Caco-2 (cell line): ENCODE measurements at regions not wholly inside any gene's neighbourhood (a gene's known extent, or its start where the extent isn't known, plus 50 kb on each side); places are given as distances from the start of the nearest gene placed in this dataset.

Experiments used
- BruUV-seq: library from RNA; stranded (reverse); fragments of 400-500 nt; replicated peaks from 2 replicates; lab custom pipeline; 2021; lab: Mats Ljungman, UMichigan
- CTCF ChIA-PET: fragments of 300-600 bp; sonication (Branson Sonifier 250); formaldehyde crosslinking; loops from one replicate; lab custom pipeline; 2022; ENCODE audit warnings: antibody characterized with exemption; lab: Charles Lee
- POLR2A ChIA-PET: fragments of 300-600 bp; sonication (Branson Sonifier 250); formaldehyde crosslinking; loops from one replicate; lab custom pipeline; 2022; ENCODE audit warnings: antibody characterized with exemption; lab: Charles Lee
- DNase-seq, 2 experiments: peaks; one replicate each; pipeline versions ENCODE4 v3.0.0 to v3.0.0-alpha.2; 2020 to 2022
- H3K27me3 ChIP-seq: replicated peaks from 2 replicates; pipeline ENCODE4 v1.6.0; 2011; ENCODE audit warnings: low read length; ENCODE audit not compliant: control insufficient read depth, insufficient read depth
- H3K36me3 ChIP-seq: 2 replicates; pipeline ENCODE4 v1.5.1; 2011; ENCODE audit warnings: low read length; ENCODE audit not compliant: control insufficient read depth, insufficient read depth
- H3K4me1 ChIP-seq: fragments of 250-450 bp; sonication (Bioruptor Pico); 2 replicates; pipeline ENCODE4 v1.5.1; 2020; ENCODE audit warnings: mild to moderate bottlenecking
- H3K4me3 ChIP-seq: 2 replicates; pipeline ENCODE4 v1.5.1; 2011; ENCODE audit warnings: low read depth, mild to moderate bottlenecking, control low read depth, low read length
- H3K9me3 ChIP-seq: fragments of 250-450 bp; sonication (Bioruptor Pico); 2 replicates; pipeline ENCODE4 v1.5.1; 2020; ENCODE audit warnings: mild to moderate bottlenecking, moderate library complexity
- H3K27ac Mint-ChIP-seq: one replicate; pipeline ENCODE4 v1.8.0; 2022; ENCODE audit warnings: mixed read lengths; ENCODE audit not compliant: unreplicated experiment
- H3K27me3 Mint-ChIP-seq: one replicate; pipeline ENCODE4 v1.8.0; 2022; ENCODE audit warnings: mixed read lengths; ENCODE audit not compliant: insufficient read depth, unreplicated experiment
- H3K36me3 Mint-ChIP-seq: one replicate; pipeline ENCODE4 v1.8.0; 2022; ENCODE audit warnings: mild to moderate bottlenecking, mixed read lengths; ENCODE audit not compliant: insufficient read depth, unreplicated experiment
- H3K4me1 Mint-ChIP-seq: one replicate; pipeline ENCODE4 v1.8.0; 2022; ENCODE audit warnings: low read depth, mixed read lengths; ENCODE audit not compliant: unreplicated experiment
- H3K4me3 Mint-ChIP-seq: one replicate; pipeline ENCODE4 v1.8.0; 2022; ENCODE audit warnings: mild to moderate bottlenecking, moderate library complexity, mixed read lengths; ENCODE audit not compliant: unreplicated experiment
- H3K9me3 Mint-ChIP-seq: one replicate; pipeline ENCODE4 v1.8.0; 2022; ENCODE audit warnings: mixed read lengths; ENCODE audit not compliant: unreplicated experiment
- CTCF ChIP-seq, 2 experiments: fragments of 200-600 bp in 1 of 2; IDR thresholded peaks; 1 replicate in 1 of 2; 2 replicates in 1 of 2; pipeline versions ENCODE4 v1.5.1 to v1.8.0; 2011 to 2022; ENCODE audit warnings: antibody characterized with exemption in 1 of 2, control low read depth in 1 of 2, inconsistent platforms in 1 of 2, low read depth in 1 of 2, low read length in 1 of 2, mild to moderate bottlenecking in 1 of 2, moderate library complexity in 1 of 2; ENCODE audit not compliant: insufficient read depth in 1 of 2, severe bottlenecking in 1 of 2, unreplicated experiment in 1 of 2
- intact Hi-C: fragments of 100-400 bp; cut with micrococcal nuclease; formaldehyde crosslinking; loops from one replicate; pipeline ENCODE4 v1.10.0; 2022; ENCODE audit not compliant: unreplicated experiment

- Mint-ChIP-seq H3K4me3 (no peak overlapping the region), H3K36me3 (no peaks in the 10 kb centered on the region), H3K9me3 (no peaks in the 10 kb centered on the region), H3K4me1 (peaks cover 17% of the 10 kb centered on the region), H3K27ac (no peak overlapping the region), H3K27me3 (no peaks in the 10 kb centered on the region)
- intact Hi-C loops = loop anchor here (1.0 to 5.0 kb wide), 2 partner anchors 72 to 208 kb away; no protein-coding TSS in a partner anchor
- DNase-seq = no peak
- CTCF ChIA-PET = no interaction called here
- H3K4me1 ChIP-seq = peaks cover 42% of the 10 kb centered on the region
- H3K27me3 ChIP-seq = no peaks in the 10 kb centered on the region
- H3K36me3 ChIP-seq = no peaks in the 10 kb centered on the region
- no peak overlapping the region for H3K4me3 ChIP-seq
- no peak for TF ChIP-seq CTCF (IDR thresholded peaks at IDR 0.05; ENCODE audit: insufficient read depth in 1 of 2, low read depth in 1 of 2, low read length in 1 of 2, severe bottlenecking in 1 of 2, unreplicated experiment in 1 of 2)
- POLR2A ChIA-PET = no interaction called here
- H3K9me3 ChIP-seq = no peaks in the 10 kb centered on the region
- BruUV-seq = no TSS peak
Observed at GRCh38 chr9:21579743-21580142, 97.6 kb upstream of the IFNE start.

- Histone ChIP-seq H3K27me3 (no peaks in the 10 kb centered on the region), H3K9me3 (no peaks in the 10 kb centered on the region), H3K36me3 (no peaks in the 10 kb centered on the region), H3K4me1 (peaks cover 38% of the 10 kb centered on the region), H3K4me3 (no peak overlapping the region)
- Mint-ChIP-seq H3K9me3 (no peaks in the 10 kb centered on the region), H3K36me3 (no peaks in the 10 kb centered on the region), H3K4me1 (peaks cover 17% of the 10 kb centered on the region), H3K4me3 (peak overlapping the region; percentile 50), H3K27ac (peak overlapping the region; percentile 22), H3K27me3 (no peaks in the 10 kb centered on the region)
- TF ChIP-seq CTCF (IDR thresholded peaks at IDR 0.05; ENCODE audit: insufficient read depth in 1 of 2, low read depth in 1 of 2, low read length in 1 of 2, severe bottlenecking in 1 of 2, unreplicated experiment in 1 of 2) = no peak
- POLR2A ChIA-PET = no interaction called here
- intact Hi-C loops = loop anchor here (1.0 kb wide), 1 partner anchor 74 kb away; no protein-coding TSS in a partner anchor
- DNase-seq = peak; percentile 37 to 45
- CTCF ChIA-PET = no interaction called here
- BruUV-seq = no TSS peak
Observed at GRCh38 chr9:21580636-21581378, 98.7 kb upstream of the IFNE start.

- Histone ChIP-seq H3K9me3 (no peaks in the 10 kb centered on the region), H3K4me1 (peaks cover 33% of the 10 kb centered on the region), H3K4me3 (no peak overlapping the region), H3K36me3 (no peaks in the 10 kb centered on the region), H3K27me3 (no peaks in the 10 kb centered on the region)
- no peaks in the 10 kb centered on the region for H3K27me3 Mint-ChIP-seq
- BruUV-seq = no TSS peak
- TF ChIP-seq CTCF (IDR thresholded peaks at IDR 0.05; ENCODE audit: insufficient read depth in 1 of 2, low read depth in 1 of 2, low read length in 1 of 2, severe bottlenecking in 1 of 2, unreplicated experiment in 1 of 2) = no peak
- DNase-seq = no peak
- ChIA-PET CTCF (no interaction called here), POLR2A (no interaction called here)
- H3K4me1 Mint-ChIP-seq = peaks cover 7% of the 10 kb centered on the region
- intact Hi-C loops = no loop called here
- H3K27ac Mint-ChIP-seq = no peak overlapping the region
- H3K9me3 Mint-ChIP-seq = no peaks in the 10 kb centered on the region
- no peak overlapping the region for H3K4me3 Mint-ChIP-seq
- H3K36me3 Mint-ChIP-seq = no peaks in the 10 kb centered on the region
Observed at GRCh38 chr9:21583628-21584377, 101.7 kb upstream of the IFNE start.
